Prostate gland (tissue), 2 donors: ENCODE measurements at regions not wholly inside any gene's neighbourhood (a gene's known extent, or its start where the extent isn't known, plus 50 kb on each side); places are given as distances from the start of the nearest gene placed in this dataset.
A peak's percentile ranks its signal among the peaks of the same experiment; 100 is the strongest.

Experiments used
- DNase-seq: peaks from one replicate; pipeline ENCODE4 v3.0.0-alpha.2; 2019; ENCODE audit warnings: low spot score
- H3K27ac ChIP-seq, 2 donors: fragments of 200-600 bp; sonication (generic); 2 replicates each; pipeline ENCODE4 v1.5.1; 2017 to 2019
- H3K27me3 ChIP-seq: fragments of 200-600 bp; sonication (generic); replicated peaks from 2 replicates; pipeline ENCODE4 v1.5.1; 2019; ENCODE audit not compliant: insufficient read depth
- H3K36me3 ChIP-seq, 2 donors: fragments of 200-600 bp; sonication (generic); 1 replicate in 1 of 2; 2 replicates in 1 of 2; pipeline versions ENCODE4 v1.5.1 to v1.8.1; 2017 to 2019
- H3K4me1 ChIP-seq: fragments of 200-600 bp; sonication (generic); replicated peaks from 2 replicates; pipeline ENCODE4 v1.5.1; 2019
- H3K4me3 ChIP-seq, 2 donors: fragments of 200-600 bp; sonication (generic); 2 replicates each; pipeline ENCODE4 v1.5.1; 2017 to 2019
- H3K9me3 ChIP-seq: fragments of 200-600 bp; sonication (generic); 2 replicates; pipeline ENCODE4 v1.5.1; 2017
- CTCF ChIP-seq, 4 experiments: fragments of 200-600 bp in 2 of 4; fragments of 450-650 bp in 2 of 4; sonication (generic) in 2 of 4; IDR thresholded peaks; 1 replicate in 3 of 4; 2 replicates in 1 of 4; pipeline ENCODE4 v1.5.1; 2016 to 2019; ENCODE audit warnings: antibody characterized with exemption in 4 of 4, mild to moderate bottlenecking in 2 of 4, moderate library complexity in 2 of 4
- POLR2A ChIP-seq: fragments of 450-650 bp; IDR thresholded peaks from one replicate; pipeline ENCODE4 v1.6.1; 2016; ENCODE audit warnings: antibody characterized with exemption, mild to moderate bottlenecking
- POLR2AphosphoS5 ChIP-seq: sonication (generic); formaldehyde crosslinking; IDR thresholded peaks from one replicate; pipeline ENCODE4 v1.6.1; 2017; ENCODE audit warnings: antibody characterized with exemption
- whole genome bisulfite sequencing: methylation state at CpG from one replicate; pipeline ENCODE4 v1.1.5; 2018; 5-methylcytosine and 5-hydroxymethylcytosine counted together
- intact Hi-C: fragments of 100-400 bp; cut with DNase I; formaldehyde crosslinking; loops from one replicate; pipeline ENCODE4 v1.14.2; 2022

GRCh38 chr13:71261256-71261655, 605.7 kb downstream of the DACH1 start:
- WGBS: 94% methylated on average over 1 of the region's 1 CpG
- TF ChIP-seq POLR2A (no peak), CTCF (IDR thresholded peaks at IDR 0.05) (no peak), POLR2AphosphoS5 (no peak)
- no peaks in the 10 kb centered on the region for H3K27me3 ChIP-seq
- intact Hi-C loops: no loop called here
- no peaks in the 10 kb centered on the region for H3K4me1 ChIP-seq
- DNase-seq: no peak
- H3K27ac ChIP-seq: no peak overlapping the region
- H3K36me3 ChIP-seq: no peaks in the 10 kb centered on the region
- no peak overlapping the region for H3K4me3 ChIP-seq
- no peaks in the 10 kb centered on the region for H3K9me3 ChIP-seq

- intact Hi-C loops: no loop called here
- TF ChIP-seq POLR2A: no peak
- TF ChIP-seq CTCF (IDR thresholded peaks at IDR 0.05): no peak
- no peak for TF ChIP-seq POLR2AphosphoS5
- H3K27me3 ChIP-seq: no peaks in the 10 kb centered on the region
- DNase-seq: no peak
- WGBS: 32% methylated on average over 1 of the region's 1 CpG
- no peaks in the 10 kb centered on the region for H3K4me1 ChIP-seq
- H3K36me3 ChIP-seq: no peaks in the 10 kb centered on the region
- H3K4me3 ChIP-seq: no peak overlapping the region
- no peaks in the 10 kb centered on the region for H3K9me3 ChIP-seq
- no peak overlapping the region for H3K27ac ChIP-seq
Measured at GRCh38 chr13:71260246-71260645, 606.8 kb downstream of the DACH1 start.

- Histone ChIP-seq H3K27me3 (no peaks in the 10 kb centered on the region), H3K4me1 (no peaks in the 10 kb centered on the region), H3K9me3 (no peaks in the 10 kb centered on the region), H3K27ac (no peak overlapping the region), H3K36me3 (no peaks in the 10 kb centered on the region), H3K4me3 (no peak overlapping the region)
- intact Hi-C loops: no loop called here
- no peak for TF ChIP-seq CTCF (IDR thresholded peaks at IDR 0.05)
- no peak for TF ChIP-seq POLR2A
- no peak for TF ChIP-seq POLR2AphosphoS5
- 91% methylated on average over 1 of the region's 1 CpG for WGBS
- no peak for DNase-seq
Measured at GRCh38 chr13:71255633-71256032, 611.4 kb downstream of the DACH1 start.

- Histone ChIP-seq H3K9me3 (no peaks in the 10 kb centered on the region), H3K27me3 (no peaks in the 10 kb centered on the region), H3K4me3 (no peak overlapping the region), H3K27ac (no peak overlapping the region), H3K36me3 (no peaks in the 10 kb centered on the region), H3K4me1 (no peaks in the 10 kb centered on the region)
- intact Hi-C loops: no loop called here
- WGBS: 95% methylated on average over 4 of the region's 4 CpGs
- DNase-seq: no peak
- TF ChIP-seq CTCF (IDR thresholded peaks at IDR 0.05) (no peak), POLR2A (no peak), POLR2AphosphoS5 (no peak)
Measured at GRCh38 chr13:71254384-71254783, 612.6 kb downstream of the DACH1 start.

- no peaks in the 10 kb centered on the region for H3K27me3 ChIP-seq
- H3K4me3 ChIP-seq: no peak overlapping the region
- DNase-seq: no peak
- H3K36me3 ChIP-seq: no peaks in the 10 kb centered on the region
- H3K9me3 ChIP-seq: no peaks in the 10 kb centered on the region
- intact Hi-C loops: no loop called here
- 19% methylated on average over 4 of the region's 4 CpGs for WGBS
- H3K4me1 ChIP-seq: no peaks in the 10 kb centered on the region
- TF ChIP-seq CTCF (IDR thresholded peaks at IDR 0.05) (no peak), POLR2AphosphoS5 (peak; percentile 34), POLR2A (no peak)
- no peak overlapping the region for H3K27ac ChIP-seq
Measured at GRCh38 chr13:71252184-71252704, 614.8 kb downstream of the DACH1 start.
